ENCODE measurements at regions not wholly inside any gene's neighbourhood (a gene's known extent, or its start where the extent isn't known, plus 50 kb on each side); places are given as distances from the start of the nearest gene placed in this dataset.
"Not testable (repeated sequence)": the region's sequence is repeated elsewhere in the genome, so short reads cannot be mapped to it uniquely, and the experiment has no call there.

GRCh38 chr7:53607961-53608360 is 572.5 kb downstream of the POM121L12 start:
- no peak overlapping the region for H3K9ac ChIP-seq
- no peaks in the 10 kb centered on the region for H3K9me3 ChIP-seq (ENCODE audit: low read depth)
- no peaks in the 10 kb centered on the region for H3K9me2 ChIP-seq (ENCODE audit: insufficient read depth)
- no peaks in the 10 kb centered on the region for H4K20me1 ChIP-seq (ENCODE audit: insufficient read depth)
- in situ Hi-C loops (cut with MboI), result no loop called here
- no peaks in the 10 kb centered on the region for H3K36me3 ChIP-seq (ENCODE audit: low read depth)
- H3K4me3 ChIP-seq, result no peak overlapping the region
- no peak overlapping the region for H2AFZ ChIP-seq
- no peak overlapping the region for H3K4me2 ChIP-seq (ENCODE audit: unreplicated experiment)
- H3K27ac ChIP-seq, result no peak overlapping the region
- no peaks in the 10 kb centered on the region for H3K79me2 ChIP-seq (ENCODE audit: insufficient read depth)
- H3K27me3 ChIP-seq (replicated peaks; ENCODE audit: insufficient read depth), result no peaks in the 10 kb centered on the region
- 0 to 3% methylated on average over 1 of the region's 1 CpG for WGBS, 2 experiments (ENCODE audit: low coverage in 1 of 2, low lambda C conversion rate in 2 of 2, missing lambda C conversion rate in 2 of 2)
- DNase-seq, result no peak
- TF ChIP-seq EZH2phosphoT487 (IDR thresholded peaks at IDR 0.05; ENCODE audit: insufficient read depth, low read depth) (no peak), EZH2 (IDR thresholded peaks at IDR 0.05; ENCODE audit: insufficient read depth, poor library complexity, severe bottlenecking) (no peak)
- H3F3A ChIP-seq (ENCODE audit: insufficient read depth), result no peaks in the 10 kb centered on the region
- no peaks in the 10 kb centered on the region for H3K4me1 ChIP-seq (ENCODE audit: insufficient read depth)

GRCh38 chr7:53609185-53609584 is 573.8 kb downstream of the POM121L12 start:
- no peaks in the 10 kb centered on the region for H3F3A ChIP-seq (ENCODE audit: insufficient read depth)
- H2AFZ ChIP-seq, result no peak overlapping the region
- in situ Hi-C loops (cut with MboI), result no loop called here
- H3K9me2 ChIP-seq (ENCODE audit: insufficient read depth), result no peaks in the 10 kb centered on the region
- no peak overlapping the region for H3K9ac ChIP-seq
- TF ChIP-seq EZH2phosphoT487 (IDR thresholded peaks at IDR 0.05; ENCODE audit: insufficient read depth, low read depth), result no peak
- TF ChIP-seq EZH2 (IDR thresholded peaks at IDR 0.05; ENCODE audit: insufficient read depth, poor library complexity, severe bottlenecking), result no peak
- H3K79me2 ChIP-seq (ENCODE audit: insufficient read depth), result no peaks in the 10 kb centered on the region
- H3K4me2 ChIP-seq (ENCODE audit: unreplicated experiment), result no peak overlapping the region
- H3K36me3 ChIP-seq (ENCODE audit: low read depth), result no peaks in the 10 kb centered on the region
- no peaks in the 10 kb centered on the region for H3K27me3 ChIP-seq (replicated peaks; ENCODE audit: insufficient read depth)
- H3K4me3 ChIP-seq, result no peak overlapping the region
- H3K27ac ChIP-seq, result no peak overlapping the region
- no peaks in the 10 kb centered on the region for H3K9me3 ChIP-seq (ENCODE audit: low read depth)
- H4K20me1 ChIP-seq (ENCODE audit: insufficient read depth), result no peaks in the 10 kb centered on the region
- 63 to 69% methylated on average over 1 of the region's 1 CpG for WGBS, 2 experiments (ENCODE audit: low coverage in 1 of 2, low lambda C conversion rate in 2 of 2, missing lambda C conversion rate in 2 of 2)
- no peak for DNase-seq
- no peaks in the 10 kb centered on the region for H3K4me1 ChIP-seq (ENCODE audit: insufficient read depth)

GRCh38 chr7:53611043-53611442 is 575.6 kb downstream of the POM121L12 start:
- H2AFZ ChIP-seq, result no peak overlapping the region
- H3K9me2 ChIP-seq (ENCODE audit: insufficient read depth), result no peaks in the 10 kb centered on the region
- no peaks in the 10 kb centered on the region for H3K27me3 ChIP-seq (replicated peaks; ENCODE audit: insufficient read depth)
- H3K4me1 ChIP-seq (ENCODE audit: insufficient read depth), result no peaks in the 10 kb centered on the region
- in situ Hi-C loops (cut with MboI), result no loop called here
- H3F3A ChIP-seq (ENCODE audit: insufficient read depth), result no peaks in the 10 kb centered on the region
- 1 to 2% methylated on average over 3 of the region's 3 CpGs for WGBS, 2 experiments (ENCODE audit: low coverage in 1 of 2, low lambda C conversion rate in 2 of 2, missing lambda C conversion rate in 2 of 2)
- DNase-seq, result no peak
- H3K9ac ChIP-seq, result no peak overlapping the region
- H3K4me3 ChIP-seq, result no peak overlapping the region
- no peaks in the 10 kb centered on the region for H3K79me2 ChIP-seq (ENCODE audit: insufficient read depth)
- no peaks in the 10 kb centered on the region for H4K20me1 ChIP-seq (ENCODE audit: insufficient read depth)
- no peak overlapping the region for H3K4me2 ChIP-seq (ENCODE audit: unreplicated experiment)
- H3K27ac ChIP-seq, result no peak overlapping the region
- H3K36me3 ChIP-seq (ENCODE audit: low read depth), result no peaks in the 10 kb centered on the region
- no peaks in the 10 kb centered on the region for H3K9me3 ChIP-seq (ENCODE audit: low read depth)
- TF ChIP-seq EZH2phosphoT487 (IDR thresholded peaks at IDR 0.05; ENCODE audit: insufficient read depth, low read depth), result no peak
- TF ChIP-seq EZH2 (IDR thresholded peaks at IDR 0.05; ENCODE audit: insufficient read depth, poor library complexity, severe bottlenecking), result no peak

GRCh38 chr7:53624356-53624755 is 588.9 kb downstream of the POM121L12 start:
- Histone ChIP-seq H2AFZ (no peak overlapping the region), H3F3A (ENCODE audit: insufficient read depth) (no peaks in the 10 kb centered on the region)
- WGBS, 2 experiments (ENCODE audit: low coverage in 1 of 2, low lambda C conversion rate in 2 of 2, missing lambda C conversion rate in 2 of 2), result 8 to 11% methylated on average over 4 of the region's 4 CpGs

GRCh38 chr7:53628775-53629174 is 593.3 kb downstream of the POM121L12 start:
- WGBS, 2 experiments (ENCODE audit: low coverage in 1 of 2, low lambda C conversion rate in 2 of 2, missing lambda C conversion rate in 2 of 2), result 20 to 21% methylated on average over 6 of the region's 6 CpGs

More at GRCh38 chr7:53624356-53624755, 588.9 kb downstream of the POM121L12 start:
- Histone ChIP-seq H3K27me3 (replicated peaks; ENCODE audit: insufficient read depth) (no peaks in the 10 kb centered on the region), H3K36me3 (ENCODE audit: low read depth) (no peaks in the 10 kb centered on the region), H4K20me1 (ENCODE audit: insufficient read depth) (no peaks in the 10 kb centered on the region), H3K9ac (no peak overlapping the region), H3K4me3 (no peak overlapping the region), H3K4me2 (ENCODE audit: unreplicated experiment) (no peak overlapping the region), H3K9me3 (ENCODE audit: low read depth) (no peaks in the 10 kb centered on the region), H3K79me2 (ENCODE audit: insufficient read depth) (no peaks in the 10 kb centered on the region), H3K4me1 (ENCODE audit: insufficient read depth) (no peaks in the 10 kb centered on the region), H3K9me2 (ENCODE audit: insufficient read depth) (no peaks in the 10 kb centered on the region), H3K27ac (no peak overlapping the region)
- no peak for TF ChIP-seq EZH2 (IDR thresholded peaks at IDR 0.05; ENCODE audit: insufficient read depth, poor library complexity, severe bottlenecking)
- no peak for TF ChIP-seq EZH2phosphoT487 (IDR thresholded peaks at IDR 0.05; ENCODE audit: insufficient read depth, low read depth)
- in situ Hi-C loops (cut with MboI), result no loop called here
- no peak for DNase-seq

GRCh38 chr7:53635251-53635650 is 599.8 kb downstream of the POM121L12 start:
- 18 to 24% methylated on average over 2 of the region's 5 CpGs for WGBS, 2 experiments (ENCODE audit: low coverage in 1 of 2, low lambda C conversion rate in 2 of 2, missing lambda C conversion rate in 2 of 2)
- in situ Hi-C loops (cut with MboI); H3F3A ChIP-seq (ENCODE audit: insufficient read depth): not testable (repeated sequence)

More at GRCh38 chr7:53628775-53629174, 593.3 kb downstream of the POM121L12 start:
- Histone ChIP-seq H3K9ac (no peak overlapping the region), H3K4me3 (no peak overlapping the region), H3K4me1 (ENCODE audit: insufficient read depth) (no peaks in the 10 kb centered on the region), H2AFZ (no peak overlapping the region), H3K36me3 (ENCODE audit: low read depth) (no peaks in the 10 kb centered on the region), H3K27ac (no peak overlapping the region), H3K9me2 (ENCODE audit: insufficient read depth) (no peaks in the 10 kb centered on the region), H3K79me2 (ENCODE audit: insufficient read depth) (no peaks in the 10 kb centered on the region), H4K20me1 (ENCODE audit: insufficient read depth) (no peaks in the 10 kb centered on the region), H3F3A (ENCODE audit: insufficient read depth) (no peaks in the 10 kb centered on the region), H3K27me3 (replicated peaks; ENCODE audit: insufficient read depth) (no peaks in the 10 kb centered on the region), H3K9me3 (ENCODE audit: low read depth) (peaks cover 3% of the 10 kb centered on the region), H3K4me2 (ENCODE audit: unreplicated experiment) (no peak overlapping the region)
- TF ChIP-seq EZH2phosphoT487 (IDR thresholded peaks at IDR 0.05; ENCODE audit: insufficient read depth, low read depth) (no peak), EZH2 (IDR thresholded peaks at IDR 0.05; ENCODE audit: insufficient read depth, poor library complexity, severe bottlenecking) (no peak)
- in situ Hi-C loops (cut with MboI), result no loop called here
- DNase-seq, result no peak

More at GRCh38 chr7:53635251-53635650, 599.8 kb downstream of the POM121L12 start:
- H3K9me3 ChIP-seq (ENCODE audit: low read depth); DNase-seq; H3K36me3 ChIP-seq (ENCODE audit: low read depth); H3K4me1 ChIP-seq (ENCODE audit: insufficient read depth); H3K9me2 ChIP-seq (ENCODE audit: insufficient read depth); H3K4me2 ChIP-seq (ENCODE audit: unreplicated experiment); H3K27me3 ChIP-seq (replicated peaks; ENCODE audit: insufficient read depth); H2AFZ ChIP-seq; H3K79me2 ChIP-seq (ENCODE audit: insufficient read depth); H3K4me3 ChIP-seq; H4K20me1 ChIP-seq (ENCODE audit: insufficient read depth); H3K9ac ChIP-seq; H3K27ac ChIP-seq: not testable (repeated sequence)
